Natural killer cell treated with Interleukin-12 subunit alpha and Interleukin-12 subunit beta and Interleukin-15 and Interleukin-18, amount 100 ng/mL, for 72 hours (primary cell): ENCODE measurements at regions not wholly inside any gene's neighbourhood (a gene's known extent, or its start where the extent isn't known, plus 50 kb on each side); places are given as distances from the start of the nearest gene placed in this dataset.
"Not testable (repeated sequence)": the region's sequence is repeated elsewhere in the genome, so short reads cannot be mapped to it uniquely, and the experiment has no call there.

ENCODE experiments used
- ATAC-seq, 2 donors: fragments of 150-1000 bp; cut with Tn5 transposase in 1 of 2; sonication (Bioruptor Pico), chemical (Tn5 transposase) in 1 of 2; 2 replicates each; pipeline ENCODE4 v1.10.0; 2021
- DNase-seq: peaks from one replicate; pipeline ENCODE4 v3.0.0; 2022; ENCODE audit warnings: low spot score
- H3K27ac Mint-ChIP-seq, 2 donors: 1 replicate in 1 of 2; 2 replicates in 1 of 2; pipeline ENCODE4 v1.8.0; 2022; ENCODE audit warnings: mixed read lengths in 2 of 2, mild to moderate bottlenecking in 1 of 2, moderate library complexity in 1 of 2
- H3K27me3 Mint-ChIP-seq, 2 donors: 1 replicate in 1 of 2; 2 replicates in 1 of 2; pipeline ENCODE4 v1.8.0; 2022; ENCODE audit warnings: mixed read lengths in 2 of 2
- H3K36me3 Mint-ChIP-seq: one replicate; pipeline ENCODE4 v1.8.0; 2022; ENCODE audit warnings: mixed read lengths
- H3K4me1 Mint-ChIP-seq, 2 donors: 1 replicate in 1 of 2; 2 replicates in 1 of 2; pipeline ENCODE4 v1.8.0; 2022; ENCODE audit warnings: low read depth in 2 of 2, mixed read lengths in 2 of 2, mild to moderate bottlenecking in 1 of 2
- H3K4me3 Mint-ChIP-seq: one replicate; pipeline ENCODE4 v1.8.0; 2022; ENCODE audit warnings: mixed read lengths
- H3K9me3 Mint-ChIP-seq: 2 replicates; pipeline ENCODE4 v1.8.0; 2022; ENCODE audit warnings: mixed read lengths

- H3K27ac Mint-ChIP-seq, H3K27me3 Mint-ChIP-seq, H3K36me3 Mint-ChIP-seq, DNase-seq, H3K4me3 Mint-ChIP-seq, H3K4me1 Mint-ChIP-seq, H3K9me3 Mint-ChIP-seq: not testable (repeated sequence)
- peak; percentile 92 to 94 for ATAC-seq
Observed at GRCh38 chr1:206256935-206257334, 53.6 kb downstream of the SRGAP2 start.

- not testable (repeated sequence) for H3K9me3 Mint-ChIP-seq, H3K4me1 Mint-ChIP-seq, ATAC-seq, H3K27me3 Mint-ChIP-seq, H3K27ac Mint-ChIP-seq, DNase-seq, H3K4me3 Mint-ChIP-seq, H3K36me3 Mint-ChIP-seq
Observed at GRCh38 chr1:206261473-206261872, 58.1 kb downstream of the SRGAP2 start.

GRCh38 chr1:206262424-206262823, 59.1 kb downstream of the SRGAP2 start:
- not testable (repeated sequence) for ATAC-seq, H3K36me3 Mint-ChIP-seq, H3K4me1 Mint-ChIP-seq

GRCh38 chr1:206264916-206265315, 61.6 kb downstream of the SRGAP2 start:
- H3K27ac Mint-ChIP-seq, H3K4me3 Mint-ChIP-seq, H3K27me3 Mint-ChIP-seq, DNase-seq, ATAC-seq, H3K9me3 Mint-ChIP-seq, H3K36me3 Mint-ChIP-seq, H3K4me1 Mint-ChIP-seq: not testable (repeated sequence)

More at GRCh38 chr1:206262424-206262823, 59.1 kb downstream of the SRGAP2 start:
- H3K9me3 Mint-ChIP-seq, DNase-seq, H3K27ac Mint-ChIP-seq, H3K4me3 Mint-ChIP-seq, H3K27me3 Mint-ChIP-seq: not testable (repeated sequence)

- not testable (repeated sequence) for H3K27ac Mint-ChIP-seq, H3K4me3 Mint-ChIP-seq, DNase-seq, H3K9me3 Mint-ChIP-seq, ATAC-seq, H3K36me3 Mint-ChIP-seq, H3K27me3 Mint-ChIP-seq, H3K4me1 Mint-ChIP-seq
Observed at GRCh38 chr1:206271153-206271552, 67.8 kb downstream of the SRGAP2 start.

GRCh38 chr1:206273104-206273503, 69.8 kb downstream of the SRGAP2 start:
- not testable (repeated sequence) for DNase-seq, H3K9me3 Mint-ChIP-seq, H3K4me1 Mint-ChIP-seq, ATAC-seq, H3K27ac Mint-ChIP-seq, H3K36me3 Mint-ChIP-seq, H3K4me3 Mint-ChIP-seq, H3K27me3 Mint-ChIP-seq

GRCh38 chr1:206276143-206276542, 72.8 kb downstream of the SRGAP2 start:
- H3K27ac Mint-ChIP-seq, H3K36me3 Mint-ChIP-seq, H3K27me3 Mint-ChIP-seq, H3K4me3 Mint-ChIP-seq, ATAC-seq, DNase-seq, H3K9me3 Mint-ChIP-seq, H3K4me1 Mint-ChIP-seq: not testable (repeated sequence)

GRCh38 chr1:206278683-206279082, 75.3 kb downstream of the SRGAP2 start:
- not testable (repeated sequence) for ATAC-seq, H3K27me3 Mint-ChIP-seq, H3K4me1 Mint-ChIP-seq, H3K4me3 Mint-ChIP-seq, H3K36me3 Mint-ChIP-seq, H3K9me3 Mint-ChIP-seq, DNase-seq, H3K27ac Mint-ChIP-seq

GRCh38 chr1:206280683-206281082, 77.3 kb downstream of the SRGAP2 start:
- H3K36me3 Mint-ChIP-seq, DNase-seq, H3K4me3 Mint-ChIP-seq, H3K27me3 Mint-ChIP-seq, H3K27ac Mint-ChIP-seq, H3K4me1 Mint-ChIP-seq, H3K9me3 Mint-ChIP-seq, ATAC-seq: not testable (repeated sequence)

- not testable (repeated sequence) for H3K27ac Mint-ChIP-seq, H3K27me3 Mint-ChIP-seq, H3K9me3 Mint-ChIP-seq, H3K36me3 Mint-ChIP-seq, DNase-seq, H3K4me3 Mint-ChIP-seq
- peaks cover 14 to 15% of the 10 kb centered on the region in 2 donors for H3K4me1 Mint-ChIP-seq
- ATAC-seq, result peak; percentile 90 to 91
Observed at GRCh38 chr1:206281912-206282654, 78.7 kb downstream of the SRGAP2 start.

- not testable (repeated sequence) for H3K27me3 Mint-ChIP-seq, H3K36me3 Mint-ChIP-seq, H3K9me3 Mint-ChIP-seq, H3K27ac Mint-ChIP-seq, H3K4me3 Mint-ChIP-seq
- peaks cover 16 to 21% of the 10 kb centered on the region in 2 donors for H3K4me1 Mint-ChIP-seq
- peak; percentile 64 for DNase-seq
- ATAC-seq, result peak; percentile 56 to 75
Observed at GRCh38 chr1:206285024-206285960, 82.0 kb downstream of the SRGAP2 start.

GRCh38 chr1:206287759-206288158, 84.4 kb downstream of the SRGAP2 start:
- Mint-ChIP-seq H3K4me1 (peaks cover 18 to 20% of the 10 kb centered on the region in 2 donors), H3K4me3 (peak overlapping the region; percentile 84), H3K27ac (peak overlapping the region; percentile 66 to 82)
- not testable (repeated sequence) for DNase-seq, H3K36me3 Mint-ChIP-seq, H3K27me3 Mint-ChIP-seq, H3K9me3 Mint-ChIP-seq, ATAC-seq

- ATAC-seq, result peak; percentile 69 to 71
- H3K27ac Mint-ChIP-seq, H3K36me3 Mint-ChIP-seq, DNase-seq, H3K4me3 Mint-ChIP-seq, H3K27me3 Mint-ChIP-seq, H3K9me3 Mint-ChIP-seq: not testable (repeated sequence)
- H3K4me1 Mint-ChIP-seq, result peaks cover 15% of the 10 kb centered on the region in 2 donors
Observed at GRCh38 chr1:206288453-206288852, 85.1 kb downstream of the SRGAP2 start.
